ENCODE measurements at regions not wholly inside any gene's neighbourhood (a gene's known extent, or its start where the extent isn't known, plus 50 kb on each side); places are given as distances from the start of the nearest gene placed in this dataset.
"Not testable (repeated sequence)": the region's sequence is repeated elsewhere in the genome, so short reads cannot be mapped to it uniquely, and the experiment has no call there.

DNA sequence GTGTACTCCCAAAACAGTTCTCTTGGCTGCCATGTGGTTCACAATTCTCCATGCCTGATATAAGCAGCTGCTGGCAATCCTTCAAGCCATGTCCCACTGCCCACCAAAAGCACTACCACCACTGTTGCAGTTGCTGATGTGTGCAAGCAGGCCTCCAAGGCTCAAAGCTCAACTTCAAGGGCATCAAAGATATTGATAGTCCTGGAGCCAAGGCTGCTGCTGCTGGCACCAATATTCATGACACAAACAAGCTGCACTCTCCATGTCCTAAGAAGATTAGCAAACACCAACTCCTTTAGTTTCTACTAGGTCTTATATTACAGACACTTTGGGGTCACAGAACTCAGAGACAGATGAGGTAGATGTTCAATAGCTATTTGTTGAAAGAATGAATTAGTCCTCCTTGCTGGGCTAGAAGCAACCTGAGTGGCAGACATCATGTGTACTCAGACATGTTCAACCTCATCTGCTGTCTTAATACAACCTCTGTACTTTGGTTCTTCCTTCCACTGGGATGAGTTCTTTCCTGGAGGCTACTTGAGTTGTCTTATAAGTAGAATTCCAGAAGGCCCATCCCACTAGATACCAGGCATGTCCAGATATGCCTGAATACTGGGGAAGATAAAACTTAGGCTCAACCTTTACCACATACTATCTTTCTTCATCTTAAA, 104.5 kb upstream of the UGP2 start:
- intact Hi-C loops (cut with micrococcal nuclease) = no loop called here

DNA sequence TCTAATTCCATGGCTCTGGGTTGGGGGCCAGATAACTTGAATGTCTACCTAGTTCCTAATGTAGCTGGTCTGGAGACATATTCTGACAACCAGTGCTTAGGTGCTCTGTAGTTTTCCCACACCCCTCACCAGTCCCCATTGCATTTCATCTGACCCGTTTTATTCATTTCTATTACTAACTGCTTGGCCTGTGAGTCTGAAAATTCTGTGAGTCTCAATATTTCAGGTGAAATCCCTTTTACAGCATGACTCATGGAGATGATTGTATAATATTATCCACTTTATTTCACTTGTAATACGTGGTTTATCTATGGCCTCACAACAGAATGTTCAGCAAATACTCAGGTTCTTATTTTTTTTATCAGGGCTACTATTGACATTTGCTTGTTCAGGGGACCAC, 103.7 kb upstream of the UGP2 start:
- intact Hi-C loops (cut with micrococcal nuclease) = no loop called here

DNA sequence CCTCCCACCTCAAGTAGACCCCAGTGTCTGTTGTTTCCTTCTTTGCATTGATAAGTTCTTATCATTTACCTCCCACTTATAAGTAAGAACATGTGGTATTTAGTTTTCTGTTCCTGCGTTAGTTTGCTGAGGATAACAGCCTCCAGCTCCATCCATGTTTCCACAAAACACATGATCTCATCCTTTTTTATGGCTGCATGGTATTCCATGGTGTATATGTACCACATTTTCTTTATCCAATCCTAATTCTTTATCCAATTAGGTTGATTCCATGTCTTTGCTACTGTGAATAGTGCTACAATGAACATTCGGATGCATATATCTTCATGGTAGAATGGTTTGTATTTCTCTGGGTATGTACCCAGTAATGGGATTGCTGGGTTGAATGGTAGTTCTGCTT, 102.5 kb upstream of the UGP2 start:
- intact Hi-C loops (cut with micrococcal nuclease) = not testable (repeated sequence)

DNA sequence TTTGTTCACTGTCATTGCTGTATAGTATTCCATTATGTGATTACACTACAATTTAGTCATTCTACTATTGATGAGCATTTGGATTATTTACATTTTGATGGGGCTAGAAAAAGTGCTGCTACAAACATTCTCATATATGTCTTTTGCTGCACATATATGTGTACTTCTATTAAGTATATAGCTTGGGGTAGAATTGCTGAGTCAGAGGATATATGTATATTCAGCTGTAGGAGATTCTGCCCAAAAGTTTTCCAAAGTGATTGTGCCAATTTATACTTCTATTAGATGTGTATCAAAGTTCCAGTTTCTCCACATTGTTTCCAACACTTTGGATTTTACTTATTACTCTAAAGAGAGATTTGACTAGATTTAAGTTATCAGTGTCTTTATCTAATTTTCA, 101.7 kb upstream of the UGP2 start:
- intact Hi-C loops (cut with micrococcal nuclease) = no loop called here

DNA sequence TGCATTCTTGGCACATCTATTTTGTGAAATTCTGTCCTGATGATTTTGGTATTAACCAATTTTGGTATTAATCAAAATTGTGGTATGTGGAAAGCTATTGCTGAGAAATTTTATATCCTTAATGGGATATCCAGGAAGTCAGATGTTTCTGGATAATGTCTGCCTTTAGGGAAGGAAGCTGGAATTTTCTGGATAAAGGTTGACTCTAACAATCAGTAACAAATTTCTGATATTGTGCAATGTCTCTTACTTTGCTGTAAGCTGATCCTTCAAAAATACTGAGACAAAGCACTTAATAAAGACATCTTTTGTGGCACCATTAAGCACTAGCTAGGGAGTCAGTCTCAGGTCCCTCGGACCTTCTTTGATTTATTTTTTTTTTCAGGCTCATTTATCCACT, 100.8 kb upstream of the UGP2 start:
- intact Hi-C loops (cut with micrococcal nuclease) = no loop called here

DNA sequence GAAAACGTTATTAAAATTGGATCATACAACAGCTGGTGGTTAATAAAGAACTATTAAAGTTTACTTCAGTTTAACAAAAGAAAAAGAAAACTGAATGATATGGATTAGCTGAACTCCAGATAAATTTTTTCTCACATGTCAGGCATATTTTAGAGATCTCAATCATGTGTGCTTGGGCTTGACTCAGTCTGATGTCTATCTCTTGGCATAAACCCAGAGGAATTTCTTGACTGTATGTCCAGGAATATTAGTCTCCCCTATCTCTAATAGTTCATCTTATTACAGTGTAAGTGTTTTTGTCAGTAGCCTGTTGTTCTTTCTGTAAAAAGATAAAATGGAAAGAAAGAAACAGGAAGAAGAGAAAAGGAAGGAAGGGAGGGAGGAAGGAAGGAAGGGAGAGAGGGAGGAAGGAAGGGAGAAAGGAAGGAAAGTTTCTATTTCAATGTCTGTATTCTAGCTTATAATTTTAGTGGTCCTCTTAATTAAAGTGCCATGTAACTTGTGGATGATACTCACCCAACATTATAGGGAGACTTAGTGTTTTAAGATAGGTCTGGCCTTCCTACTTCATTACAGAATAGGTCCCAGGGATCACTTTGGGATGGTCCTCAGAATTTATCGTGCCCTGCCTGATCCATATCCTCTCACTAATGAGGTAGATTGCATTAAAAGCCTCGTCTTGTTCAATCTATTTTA, 99.7 kb upstream of the UGP2 start:
- intact Hi-C loops (cut with micrococcal nuclease) = no loop called here

DNA sequence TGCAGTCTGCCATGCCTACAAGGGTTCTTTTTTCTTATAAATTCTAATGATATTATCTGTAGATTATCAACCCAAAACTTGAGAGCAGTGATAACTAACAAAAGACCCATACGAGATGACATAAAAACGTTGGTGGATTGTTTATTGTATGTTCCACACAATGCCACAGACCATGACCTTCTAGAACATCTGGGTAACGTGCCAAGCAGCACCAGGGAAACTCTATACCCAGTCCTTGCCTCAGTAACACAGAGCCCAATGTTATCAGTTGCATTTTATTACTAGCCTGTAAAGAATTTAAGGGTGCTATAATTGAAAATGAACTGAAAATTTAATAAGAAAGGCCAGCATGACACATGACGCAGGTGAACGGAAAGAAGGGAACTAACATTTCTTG, 99.1 kb upstream of the UGP2 start:
- intact Hi-C loops (cut with micrococcal nuclease) = no loop called here

DNA sequence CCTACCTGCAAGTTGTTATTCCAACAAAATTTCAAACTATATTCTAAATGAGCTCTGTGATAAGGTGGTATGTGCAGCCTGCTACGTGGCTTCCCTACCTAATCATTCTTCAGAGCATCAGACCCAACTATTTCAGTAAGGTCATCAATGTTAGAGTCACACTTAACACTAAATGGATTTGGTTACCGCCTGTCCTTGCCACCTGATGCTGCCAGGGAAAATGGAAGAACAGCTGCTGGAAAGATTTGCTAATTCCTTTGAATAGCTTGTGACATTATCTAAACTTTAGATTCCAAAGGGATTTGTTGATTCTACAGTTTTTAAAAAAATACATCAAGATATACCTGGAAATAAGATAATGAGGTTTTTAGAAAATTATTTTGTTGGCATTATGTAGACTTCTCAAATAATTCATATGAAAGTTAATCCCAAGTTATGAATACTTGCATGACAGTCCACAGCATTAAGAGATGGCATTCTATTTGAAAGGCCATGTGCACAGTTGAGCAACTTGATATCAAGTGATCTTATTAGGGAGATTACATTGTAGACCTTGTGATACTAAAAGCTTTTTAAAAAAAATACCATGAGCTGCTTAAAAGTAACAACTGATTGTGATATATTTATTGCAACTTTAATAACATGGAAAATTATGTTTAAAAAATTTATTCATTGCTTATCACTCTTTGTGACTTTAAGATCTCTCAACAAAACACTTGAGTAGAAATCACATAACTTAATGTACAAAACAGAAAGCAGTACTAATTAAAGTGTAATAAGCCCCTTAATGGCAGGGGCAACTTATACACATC, 98.3 kb upstream of the UGP2 start:
- intact Hi-C loops (cut with micrococcal nuclease) = no loop called here

DNA sequence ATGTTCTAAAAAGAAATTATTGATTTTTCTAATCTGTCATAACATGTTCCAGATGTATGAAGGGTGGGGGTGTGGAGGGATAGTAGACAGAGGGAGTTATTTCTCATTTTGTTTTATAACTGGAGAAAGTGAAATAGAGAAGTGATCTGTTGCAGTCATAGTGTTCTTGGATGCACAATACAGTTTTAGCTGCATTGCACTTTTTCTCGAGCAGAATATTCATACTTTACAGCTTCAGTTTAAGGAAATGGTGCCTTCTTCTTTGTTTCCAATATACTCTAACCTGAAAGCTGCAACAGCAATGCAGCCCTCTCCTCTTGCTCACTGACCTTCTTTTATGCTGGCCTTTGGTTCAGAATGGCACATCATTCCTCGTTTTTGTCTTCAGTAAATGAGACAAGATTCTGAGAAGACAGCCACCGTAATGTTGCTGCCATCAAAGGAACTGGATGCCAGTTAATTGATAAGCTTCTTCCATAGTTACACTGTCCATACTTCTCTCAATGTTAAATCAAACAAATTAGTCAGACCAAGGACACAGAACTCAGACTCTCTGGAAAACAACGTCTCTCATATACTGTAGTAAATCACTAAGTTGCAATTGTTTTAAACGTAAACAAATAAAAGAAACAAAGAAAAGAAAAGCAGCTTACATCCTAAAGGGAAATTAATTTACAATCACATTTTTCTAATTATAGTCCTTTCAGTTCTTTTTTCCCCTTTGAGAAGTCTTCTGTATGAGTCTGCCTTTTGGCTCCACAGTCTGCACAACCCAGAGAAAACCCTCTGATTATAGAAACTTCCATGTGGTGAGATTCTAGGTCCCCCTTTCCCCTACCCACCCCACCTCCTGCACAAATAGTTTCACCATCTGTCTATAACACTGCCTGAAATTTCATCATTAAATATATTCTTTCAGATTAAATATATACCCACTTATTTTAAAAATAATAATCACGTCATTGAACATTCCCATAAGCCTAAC, 97.4 kb upstream of the UGP2 start:
- intact Hi-C loops (cut with micrococcal nuclease) = no loop called here

DNA sequence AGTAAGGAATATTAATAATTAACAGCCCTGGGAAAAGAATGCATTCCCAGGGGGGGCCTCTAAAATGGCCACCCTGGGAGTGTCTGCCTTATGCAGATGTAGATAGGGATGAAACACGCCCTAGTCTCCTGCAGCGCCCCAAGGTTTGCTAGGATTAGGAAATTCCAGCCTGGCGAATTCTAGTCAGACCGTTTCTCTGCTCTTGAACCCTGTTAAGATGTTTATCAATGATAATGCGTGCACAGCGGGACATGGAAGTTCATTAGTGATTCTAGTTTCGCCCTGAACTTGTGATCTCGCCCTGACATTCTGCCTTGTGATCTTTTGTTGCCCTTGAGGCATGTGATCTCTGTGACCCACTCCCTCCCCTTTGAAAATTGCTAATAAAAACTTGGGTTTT, 95.1 kb upstream of the UGP2 start:
- intact Hi-C loops (cut with micrococcal nuclease) = not testable (repeated sequence)

DNA sequence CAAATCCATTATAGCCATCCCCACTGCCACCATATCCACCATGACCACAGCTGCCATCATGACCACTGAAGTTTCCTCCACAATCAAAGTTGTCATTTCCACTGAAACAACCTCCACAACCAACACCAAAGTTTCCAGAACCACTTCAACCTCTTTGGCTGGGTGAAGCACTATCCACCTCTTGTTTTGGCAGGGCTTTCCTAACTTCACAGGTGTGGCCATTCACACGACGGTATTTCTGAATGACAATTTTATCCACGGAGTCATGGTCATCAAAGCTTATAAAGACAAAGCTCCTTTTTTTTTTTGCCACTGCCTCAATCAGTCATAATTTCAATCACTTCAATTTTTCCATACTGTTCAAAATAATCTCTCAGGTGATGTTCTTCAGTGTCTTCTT, 89.8 kb upstream of the UGP2 start:
- intact Hi-C loops (cut with micrococcal nuclease) = no loop called here

DNA sequence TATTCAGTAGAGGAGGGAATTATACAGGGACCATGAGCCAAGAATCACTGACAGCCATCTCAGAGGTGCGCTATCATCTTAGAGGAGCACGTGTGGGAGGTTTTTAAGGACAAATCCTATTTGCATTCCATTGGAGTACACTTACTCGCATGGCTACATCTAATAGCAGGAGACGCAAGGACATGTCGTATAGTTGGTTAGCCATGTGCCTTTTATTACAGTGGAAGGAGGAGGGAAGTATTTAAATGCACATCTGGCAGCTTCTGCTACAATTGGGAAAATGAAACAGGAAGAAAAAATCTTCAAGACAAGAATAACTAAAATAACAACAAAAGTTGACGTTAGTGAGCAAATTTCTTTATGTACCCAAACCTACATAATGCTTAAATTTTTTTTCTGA, 86.5 kb upstream of the UGP2 start:
- intact Hi-C loops (cut with micrococcal nuclease) = no loop called here

DNA sequence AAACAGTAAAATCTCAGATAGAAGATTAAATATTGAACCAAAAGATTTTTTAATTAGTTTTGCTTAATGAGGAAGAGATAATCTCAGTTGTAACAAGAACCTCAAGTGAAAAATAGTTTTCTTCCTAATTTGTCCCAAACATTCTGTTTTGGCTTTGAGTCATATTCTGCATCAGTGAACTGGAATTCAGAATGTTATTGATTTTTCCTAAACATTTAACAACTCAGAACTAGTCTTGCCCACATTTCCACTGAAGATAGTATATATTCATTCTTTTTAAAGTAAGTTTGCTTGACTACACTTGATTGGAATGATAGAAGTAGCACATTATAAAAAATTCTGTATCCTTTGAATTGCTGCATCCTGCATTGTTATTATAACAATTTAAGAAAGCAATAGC, 85.7 kb upstream of the UGP2 start:
- intact Hi-C loops (cut with micrococcal nuclease) = no loop called here

DNA sequence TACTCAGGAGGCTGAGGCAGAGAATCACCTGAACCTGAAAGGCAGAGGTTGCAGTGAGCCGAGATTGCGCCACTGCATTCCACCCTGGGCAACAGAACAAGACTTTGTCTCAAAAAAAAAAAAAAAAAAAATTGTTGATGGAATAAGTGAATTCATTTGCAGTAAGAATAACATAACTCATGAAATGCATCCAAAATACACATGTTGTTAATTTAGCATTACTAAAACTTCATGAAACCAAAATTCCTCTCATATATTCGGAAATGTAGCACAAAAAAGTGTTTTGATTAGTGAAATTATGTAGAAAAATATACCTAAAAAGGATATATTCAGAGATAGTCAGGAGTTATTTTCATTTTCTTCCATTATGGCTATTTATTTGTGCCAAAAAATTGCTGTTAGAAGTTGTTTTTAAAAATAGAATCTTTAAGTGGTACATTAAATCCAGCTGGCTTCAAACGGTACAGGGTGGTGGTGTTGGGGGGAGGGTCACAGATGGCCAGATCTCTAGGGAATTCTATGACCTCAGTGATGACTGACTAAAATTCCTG, 78.2 kb upstream of the UGP2 start:
- intact Hi-C loops (cut with micrococcal nuclease) = no loop called here

DNA sequence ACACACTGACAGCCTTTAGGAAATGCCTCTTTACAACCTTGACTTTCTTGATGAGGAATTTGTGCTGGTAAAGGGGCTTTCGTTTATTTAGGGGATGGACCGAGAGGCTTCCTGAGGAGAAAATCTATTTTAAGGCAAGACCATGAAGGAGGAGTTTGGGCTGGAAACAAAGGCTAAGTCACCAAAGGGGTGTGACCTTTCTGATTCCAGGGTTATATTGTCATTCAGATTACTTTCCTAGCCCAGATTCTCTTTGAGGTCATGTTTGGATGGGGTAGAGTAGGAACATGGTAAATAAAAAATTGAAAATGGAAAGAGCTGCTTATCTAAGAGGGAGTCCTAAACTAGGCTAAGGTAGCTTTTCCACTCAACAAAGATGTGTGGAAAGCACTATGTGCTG, 77.1 kb upstream of the UGP2 start:
- intact Hi-C loops (cut with micrococcal nuclease) = no loop called here

DNA sequence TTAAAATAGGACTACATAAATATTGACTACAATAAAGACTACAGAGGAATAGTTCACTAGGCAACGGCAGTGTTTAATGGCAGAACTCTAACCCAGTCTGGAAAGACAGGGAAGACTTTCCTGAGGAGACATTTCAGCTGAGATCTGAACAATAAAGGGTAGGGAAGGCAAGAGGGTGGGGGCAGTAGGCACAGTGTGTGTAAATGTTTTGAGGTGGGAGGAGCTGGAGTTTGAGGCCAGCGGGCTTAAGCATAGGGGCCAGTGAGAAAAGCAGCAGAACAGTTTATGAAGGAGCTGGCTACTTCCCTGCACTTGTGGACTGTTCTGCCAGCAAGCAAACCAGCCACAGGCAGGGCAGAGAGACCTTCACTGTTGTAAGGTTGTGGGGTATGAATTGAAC, 76.6 kb upstream of the UGP2 start:
- intact Hi-C loops (cut with micrococcal nuclease) = no loop called here

DNA sequence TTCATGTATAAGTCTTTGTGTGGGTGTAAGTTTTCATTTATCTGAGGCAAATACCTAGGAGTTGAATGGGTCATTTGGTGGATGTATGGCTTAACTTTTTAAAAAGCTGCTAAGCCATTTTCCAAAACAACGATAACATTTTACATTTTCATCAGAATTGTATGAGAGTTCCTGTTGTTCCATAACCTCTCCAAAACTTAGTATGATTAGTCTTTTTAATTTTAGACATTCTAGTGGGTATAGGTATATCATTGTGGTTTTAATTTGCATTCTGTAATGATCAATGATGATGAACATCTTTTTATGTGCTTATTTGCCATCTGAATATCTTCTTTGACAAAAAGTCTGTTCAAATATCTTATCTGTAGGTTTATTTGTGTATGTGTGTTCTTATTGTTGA, 74.4 kb upstream of the UGP2 start:
- intact Hi-C loops (cut with micrococcal nuclease) = no loop called here

DNA sequence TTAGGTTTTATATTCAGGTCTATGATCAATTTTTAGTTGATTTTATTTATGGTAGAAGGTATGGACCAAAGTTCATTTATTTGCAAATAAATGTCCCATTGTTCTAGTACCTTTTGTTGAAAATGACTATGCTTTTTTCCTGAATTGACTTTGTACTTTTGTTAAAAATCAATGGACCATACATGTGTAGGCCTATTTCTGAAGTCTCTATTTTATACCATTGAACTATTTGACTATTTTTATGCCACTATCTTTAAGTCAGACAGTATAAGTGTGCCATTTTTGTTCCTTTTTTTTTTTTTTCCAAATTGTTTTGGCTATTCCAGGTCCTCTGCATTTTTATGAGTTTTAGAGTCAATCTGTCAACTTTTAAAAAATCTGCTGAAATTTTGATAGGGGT, 73.6 kb upstream of the UGP2 start:
- intact Hi-C loops (cut with micrococcal nuclease) = no loop called here

DNA sequence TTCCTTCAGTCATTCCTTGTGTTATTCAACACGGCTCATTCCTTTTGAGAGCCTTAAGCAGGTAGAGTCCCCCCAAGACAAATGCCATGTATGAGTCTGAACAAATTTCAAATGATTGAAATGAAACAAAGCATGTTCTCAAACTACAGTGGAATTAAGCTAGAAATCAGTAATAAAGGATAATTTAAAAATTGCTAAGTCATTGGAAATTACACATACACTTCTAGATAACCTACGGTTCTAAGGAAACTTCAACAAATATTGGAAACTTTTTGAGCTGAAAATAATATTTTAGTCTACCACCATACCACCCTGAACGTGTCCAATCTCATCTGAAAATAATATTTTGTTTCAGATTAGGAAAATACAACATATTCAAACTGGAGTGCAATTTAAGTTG, 71.8 kb upstream of the UGP2 start:
- intact Hi-C loops (cut with micrococcal nuclease) = no loop called here

DNA sequence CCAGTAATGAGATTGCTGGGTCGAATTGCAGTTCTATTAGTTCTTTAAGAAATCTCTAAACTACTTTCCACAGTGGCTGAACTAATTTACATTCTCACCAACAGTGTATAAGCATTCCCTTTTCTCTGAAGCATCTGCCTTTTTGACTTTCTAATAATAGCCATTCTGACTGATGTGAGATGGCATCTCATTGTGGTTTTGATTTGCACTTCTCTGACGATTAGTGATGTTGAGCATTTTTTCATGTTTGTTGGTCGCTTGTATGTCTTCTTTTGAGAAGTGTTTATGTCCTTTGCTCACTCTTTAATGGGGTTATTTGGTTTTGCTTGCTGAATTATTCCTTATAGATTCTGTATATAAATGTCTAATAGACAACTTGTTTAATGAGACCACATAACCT, 69.6 kb upstream of the UGP2 start:
- intact Hi-C loops (cut with micrococcal nuclease) = no loop called here

DNA sequence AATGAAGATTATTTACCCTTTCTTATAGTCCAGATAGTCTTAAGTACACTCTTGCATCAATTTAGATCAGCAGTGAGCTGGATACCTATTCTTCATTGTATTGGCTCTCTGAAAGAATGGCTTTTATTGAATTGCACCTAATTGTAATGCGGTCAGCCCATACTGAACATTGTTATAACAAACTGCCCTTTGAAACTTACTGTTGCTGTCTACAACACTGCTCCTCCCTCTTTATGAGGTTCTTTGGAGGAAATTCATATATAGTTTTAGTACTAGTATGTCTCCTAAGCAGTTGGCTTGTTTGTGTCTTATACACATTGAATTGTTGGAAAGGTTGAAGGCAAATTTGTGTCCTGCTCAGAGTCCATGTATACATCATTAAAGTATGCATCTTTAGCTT, 66.5 kb upstream of the UGP2 start:
- intact Hi-C loops (cut with micrococcal nuclease) = no loop called here

All from T-helper 2 cell treated with Interferon-gamma antibody and Interleukin-4, amounts not matched to agents 100 ng/mL and 5 ng/mL, for 36 hours (primary cell).